ENCODE measurements at regions not wholly inside any gene's neighbourhood (a gene's known extent, or its start where the extent isn't known, plus 50 kb on each side); places are given as distances from the start of the nearest gene placed in this dataset.

DNA sequence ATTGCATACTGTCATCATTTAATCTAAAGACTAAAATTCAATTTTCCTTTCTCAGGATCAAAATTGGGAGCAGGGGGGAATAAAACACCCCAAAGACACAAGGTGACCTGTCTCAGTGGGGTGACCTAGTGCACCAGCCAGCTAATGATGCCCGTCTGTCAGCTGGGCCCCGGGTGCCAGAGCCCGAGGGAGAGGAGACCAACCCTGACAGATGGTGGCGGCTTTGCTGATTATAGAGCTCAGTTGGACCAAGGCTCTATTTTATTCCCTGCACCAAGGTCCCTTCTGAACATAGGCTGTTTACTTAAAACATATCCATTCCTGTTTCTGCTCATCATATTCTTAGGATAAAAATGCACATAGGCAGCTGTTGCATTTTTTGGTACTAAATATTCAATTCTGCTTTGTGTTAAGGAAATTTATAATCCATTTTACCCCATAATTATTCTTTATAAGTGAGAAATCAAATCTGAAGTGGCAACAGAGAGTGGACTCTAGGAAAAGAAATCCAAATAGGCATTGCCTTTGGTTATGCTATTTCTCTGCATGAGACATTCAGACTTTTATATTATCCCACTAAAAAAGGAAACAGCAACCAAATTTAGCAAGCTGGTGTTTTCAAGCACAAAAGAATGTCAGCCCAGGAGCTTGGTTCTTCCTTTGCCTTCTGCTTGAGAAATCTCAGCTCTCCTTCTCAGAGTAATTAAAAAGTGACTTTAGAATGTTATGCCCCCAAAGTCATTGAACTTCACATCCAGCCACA, 96.8 kb upstream of the IFNG-AS1 start:
- Histone ChIP-seq H3F3A (replicated peaks; ENCODE audit: insufficient read depth) (no peaks in the 10 kb centered on the region), H4K20me1 (ENCODE audit: insufficient read depth) (no peaks in the 10 kb centered on the region), H3K36me3 (replicated peaks in 1 of 2; ENCODE audit: control insufficient read depth in 1 of 2, insufficient read depth in 2 of 2, low read length in 1 of 2) (no peaks in the 10 kb centered on the region), H3K79me2 (ENCODE audit: insufficient read depth) (no peaks in the 10 kb centered on the region), H3K27ac (ENCODE audit: low read depth in 2 of 2, low read length in 1 of 2) (no peak overlapping the region), H3K9me2 (no peaks in the 10 kb centered on the region), H3K9ac (no peak overlapping the region), H3K4me1 (ENCODE audit: control insufficient read depth in 1 of 2, insufficient read depth in 2 of 2, low read depth in 1 of 2, low read length in 1 of 2) (peaks cover 0 to 4% of the 10 kb centered on the region in 2 experiments; a peak in 1 of 4 replicates), H3K4me3 (ENCODE audit: low read depth in 2 of 2, low read length in 1 of 2) (no peak overlapping the region), H3K9me3 (no peaks in the 10 kb centered on the region), H3K4me2 (no peak overlapping the region), H3K27me3 (ENCODE audit: insufficient read depth) (no peaks in the 10 kb centered on the region), H2AFZ (ENCODE audit: low read depth) (no peak overlapping the region)
- TF ChIP-seq FOSL2 (IDR thresholded peaks at IDR 0.05; ENCODE audit: borderline replicate concordance, low read depth) (no peak), MXI1 (IDR thresholded peaks at IDR 0.05; ENCODE audit: low read depth, low read length) (no peak), RFX5 (IDR thresholded peaks at IDR 0.05; ENCODE audit: low read length) (no peak), EZH2phosphoT487 (IDR thresholded peaks at IDR 0.05; ENCODE audit: borderline replicate concordance, low read depth) (no peak), MEF2A (IDR thresholded peaks at IDR 0.05; ENCODE audit: borderline replicate concordance, low read depth) (no peak), RAD21 (IDR thresholded peaks at IDR 0.05; ENCODE audit: low read length) (no peak), EP300 (IDR thresholded peaks at IDR 0.05; ENCODE audit: borderline replicate concordance in 1 of 2, low read depth in 1 of 2, low read length in 1 of 2) (no peak), JUND (IDR thresholded peaks at IDR 0.05) (no peak), RCOR1 (IDR thresholded peaks at IDR 0.05; ENCODE audit: low read length) (no peak)
- TF ChIP-seq, protein P1, sequence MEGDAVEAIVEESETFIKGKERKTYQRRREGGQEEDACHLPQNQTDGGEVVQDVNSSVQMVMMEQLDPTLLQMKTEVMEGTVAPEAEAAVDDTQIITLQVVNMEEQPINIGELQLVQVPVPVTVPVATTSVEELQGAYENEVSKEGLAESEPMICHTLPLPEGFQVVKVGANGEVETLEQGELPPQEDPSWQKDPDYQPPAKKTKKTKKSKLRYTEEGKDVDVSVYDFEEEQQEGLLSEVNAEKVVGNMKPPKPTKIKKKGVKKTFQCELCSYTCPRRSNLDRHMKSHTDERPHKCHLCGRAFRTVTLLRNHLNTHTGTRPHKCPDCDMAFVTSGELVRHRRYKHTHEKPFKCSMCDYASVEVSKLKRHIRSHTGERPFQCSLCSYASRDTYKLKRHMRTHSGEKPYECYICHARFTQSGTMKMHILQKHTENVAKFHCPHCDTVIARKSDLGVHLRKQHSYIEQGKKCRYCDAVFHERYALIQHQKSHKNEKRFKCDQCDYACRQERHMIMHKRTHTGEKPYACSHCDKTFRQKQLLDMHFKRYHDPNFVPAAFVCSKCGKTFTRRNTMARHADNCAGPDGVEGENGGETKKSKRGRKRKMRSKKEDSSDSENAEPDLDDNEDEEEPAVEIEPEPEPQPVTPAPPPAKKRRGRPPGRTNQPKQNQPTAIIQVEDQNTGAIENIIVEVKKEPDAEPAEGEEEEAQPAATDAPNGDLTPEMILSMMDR (IDR thresholded peaks at IDR 0.05) = no peak
- TF ChIP-seq, protein P2, sequence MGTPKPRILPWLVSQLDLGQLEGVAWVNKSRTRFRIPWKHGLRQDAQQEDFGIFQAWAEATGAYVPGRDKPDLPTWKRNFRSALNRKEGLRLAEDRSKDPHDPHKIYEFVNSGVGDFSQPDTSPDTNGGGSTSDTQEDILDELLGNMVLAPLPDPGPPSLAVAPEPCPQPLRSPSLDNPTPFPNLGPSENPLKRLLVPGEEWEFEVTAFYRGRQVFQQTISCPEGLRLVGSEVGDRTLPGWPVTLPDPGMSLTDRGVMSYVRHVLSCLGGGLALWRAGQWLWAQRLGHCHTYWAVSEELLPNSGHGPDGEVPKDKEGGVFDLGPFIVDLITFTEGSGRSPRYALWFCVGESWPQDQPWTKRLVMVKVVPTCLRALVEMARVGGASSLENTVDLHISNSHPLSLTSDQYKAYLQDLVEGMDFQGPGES (IDR thresholded peaks at IDR 0.05; ENCODE audit: low read depth, low read length) = no peak
- TF ChIP-seq, protein P3, sequence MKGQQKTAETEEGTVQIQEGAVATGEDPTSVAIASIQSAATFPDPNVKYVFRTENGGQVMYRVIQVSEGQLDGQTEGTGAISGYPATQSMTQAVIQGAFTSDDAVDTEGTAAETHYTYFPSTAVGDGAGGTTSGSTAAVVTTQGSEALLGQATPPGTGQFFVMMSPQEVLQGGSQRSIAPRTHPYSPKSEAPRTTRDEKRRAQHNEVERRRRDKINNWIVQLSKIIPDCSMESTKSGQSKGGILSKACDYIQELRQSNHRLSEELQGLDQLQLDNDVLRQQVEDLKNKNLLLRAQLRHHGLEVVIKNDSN (IDR thresholded peaks at IDR 0.05; ENCODE audit: borderline replicate concordance, low read depth) = no peak
- TF ChIP-seq, protein P4, sequence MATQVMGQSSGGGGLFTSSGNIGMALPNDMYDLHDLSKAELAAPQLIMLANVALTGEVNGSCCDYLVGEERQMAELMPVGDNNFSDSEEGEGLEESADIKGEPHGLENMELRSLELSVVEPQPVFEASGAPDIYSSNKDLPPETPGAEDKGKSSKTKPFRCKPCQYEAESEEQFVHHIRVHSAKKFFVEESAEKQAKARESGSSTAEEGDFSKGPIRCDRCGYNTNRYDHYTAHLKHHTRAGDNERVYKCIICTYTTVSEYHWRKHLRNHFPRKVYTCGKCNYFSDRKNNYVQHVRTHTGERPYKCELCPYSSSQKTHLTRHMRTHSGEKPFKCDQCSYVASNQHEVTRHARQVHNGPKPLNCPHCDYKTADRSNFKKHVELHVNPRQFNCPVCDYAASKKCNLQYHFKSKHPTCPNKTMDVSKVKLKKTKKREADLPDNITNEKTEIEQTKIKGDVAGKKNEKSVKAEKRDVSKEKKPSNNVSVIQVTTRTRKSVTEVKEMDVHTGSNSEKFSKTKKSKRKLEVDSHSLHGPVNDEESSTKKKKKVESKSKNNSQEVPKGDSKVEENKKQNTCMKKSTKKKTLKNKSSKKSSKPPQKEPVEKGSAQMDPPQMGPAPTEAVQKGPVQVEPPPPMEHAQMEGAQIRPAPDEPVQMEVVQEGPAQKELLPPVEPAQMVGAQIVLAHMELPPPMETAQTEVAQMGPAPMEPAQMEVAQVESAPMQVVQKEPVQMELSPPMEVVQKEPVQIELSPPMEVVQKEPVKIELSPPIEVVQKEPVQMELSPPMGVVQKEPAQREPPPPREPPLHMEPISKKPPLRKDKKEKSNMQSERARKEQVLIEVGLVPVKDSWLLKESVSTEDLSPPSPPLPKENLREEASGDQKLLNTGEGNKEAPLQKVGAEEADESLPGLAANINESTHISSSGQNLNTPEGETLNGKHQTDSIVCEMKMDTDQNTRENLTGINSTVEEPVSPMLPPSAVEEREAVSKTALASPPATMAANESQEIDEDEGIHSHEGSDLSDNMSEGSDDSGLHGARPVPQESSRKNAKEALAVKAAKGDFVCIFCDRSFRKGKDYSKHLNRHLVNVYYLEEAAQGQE (IDR thresholded peaks at IDR 0.05; ENCODE audit: low read depth, low read length) = no peak
- CTCF ChIA-PET = interaction anchor here (0.7 kb wide), 1 partner anchor 298 kb away, joined by 3 read pairs; no protein-coding TSS in a partner anchor
- DNase-seq = peak; percentile 12
- POLR2A ChIA-PET = interaction anchor here (0.6 kb wide), 1 partner anchor 27 kb away, joined by 3 read pairs; no protein-coding TSS in a partner anchor
- 76% methylated on average over 4 of the region's 4 CpGs for WGBS (ENCODE audit: low lambda C conversion rate)

Data from SK-N-SH (cell line).